Vagina (tissue), 2 donors: ENCODE measurements at regions not wholly inside any gene's neighbourhood (a gene's known extent, or its start where the extent isn't known, plus 50 kb on each side); places are given as distances from the start of the nearest gene placed in this dataset.

Experiments
- DNase-seq, 2 donors: peaks; one replicate each; pipeline ENCODE4 v3.0.0-alpha.2; 2017; ENCODE audit errors: extremely low spot score in 2 of 2
- H3K27ac ChIP-seq: fragments of 200-600 bp; sonication (generic); one replicate; pipeline ENCODE4 v1.5.1; 2019
- H3K27me3 ChIP-seq: fragments of 200-600 bp; sonication (generic); one replicate; pipeline ENCODE4 v1.5.1; 2019
- H3K36me3 ChIP-seq, 2 donors: fragments of 200-600 bp; sonication (generic); one replicate each; pipeline ENCODE4 v1.5.1; 2017 to 2019
- H3K4me1 ChIP-seq: fragments of 200-600 bp; sonication (generic); one replicate; pipeline ENCODE4 v1.5.1; 2019
- H3K4me3 ChIP-seq, 2 donors: fragments of 200-600 bp; sonication (generic); 1 replicate in 1 of 2; 2 replicates in 1 of 2; pipeline ENCODE4 v1.5.1; 2016 to 2019
- H3K9me3 ChIP-seq: fragments of 200-600 bp; sonication (generic); one replicate; pipeline ENCODE4 v1.5.1; 2019
- CTCF ChIP-seq, 3 experiments: fragments of 450-650 bp in 2 of 3; fragments of 200-600 bp in 1 of 3; sonication (generic) in 1 of 3; IDR thresholded peaks; one replicate each; pipeline ENCODE4 v1.5.1; 2017 to 2019; ENCODE audit warnings: antibody characterized with exemption in 3 of 3, mild to moderate bottlenecking in 2 of 3, moderate library complexity in 2 of 3
- POLR2A ChIP-seq, 2 donors: fragments of 450-650 bp; IDR thresholded peaks; one replicate each; pipeline ENCODE4 v1.6.1; 2017; ENCODE audit warnings: antibody characterized with exemption in 2 of 2, mild to moderate bottlenecking in 2 of 2, moderate library complexity in 2 of 2
- POLR2AphosphoS5 ChIP-seq, 2 donors: sonication (generic); formaldehyde crosslinking; IDR thresholded peaks; one replicate each; pipeline ENCODE4 v1.9.0; 2017; ENCODE audit warnings: antibody characterized with exemption in 2 of 2, mild to moderate bottlenecking in 2 of 2, low read depth in 1 of 2; ENCODE audit not compliant: insufficient read depth in 1 of 2
- intact Hi-C: fragments of 100-400 bp; cut with DNase I; formaldehyde crosslinking; loops from one replicate; pipeline ENCODE4 v1.15.1; 2023

- intact Hi-C loops = no loop called here
These were observed 118.5 kb upstream of the SERTM1 start for GRCh38 chr13:36555151-36555986.

GRCh38 chr13:36559375-36559774 lies 114.4 kb upstream of the SERTM1 start:
- intact Hi-C loops = no loop called here
- no peak for TF ChIP-seq CTCF (IDR thresholded peaks at IDR 0.05)
- no peak for TF ChIP-seq POLR2A (IDR thresholded peaks at IDR 0.05)
- TF ChIP-seq POLR2AphosphoS5 (IDR thresholded peaks at IDR 0.05; ENCODE audit: insufficient read depth in 1 of 2, low read depth in 1 of 2) = no peak

More at GRCh38 chr13:36555151-36555986, 118.5 kb upstream of the SERTM1 start:
- H3K9me3 ChIP-seq = no peaks in the 10 kb centered on the region
- TF ChIP-seq POLR2A (IDR thresholded peaks at IDR 0.05) (no peak), POLR2AphosphoS5 (IDR thresholded peaks at IDR 0.05; ENCODE audit: insufficient read depth in 1 of 2, low read depth in 1 of 2) (no peak), CTCF (IDR thresholded peaks at IDR 0.05) (no peak)
- no peaks in the 10 kb centered on the region for H3K4me1 ChIP-seq
- H3K27me3 ChIP-seq = no peaks in the 10 kb centered on the region
- DNase-seq = no peak
- no peak overlapping the region for H3K27ac ChIP-seq
- no peak overlapping the region for H3K4me3 ChIP-seq
- H3K36me3 ChIP-seq = no peaks in the 10 kb centered on the region

GRCh38 chr13:36567485-36567884 lies 106.3 kb upstream of the SERTM1 start:
- H3K4me1 ChIP-seq = no peaks in the 10 kb centered on the region
- DNase-seq = no peak

More at GRCh38 chr13:36559375-36559774, 114.4 kb upstream of the SERTM1 start:
- Histone ChIP-seq H3K36me3 (no peaks in the 10 kb centered on the region), H3K4me1 (no peaks in the 10 kb centered on the region), H3K4me3 (no peak overlapping the region), H3K27me3 (no peaks in the 10 kb centered on the region), H3K27ac (no peak overlapping the region), H3K9me3 (no peaks in the 10 kb centered on the region)
- no peak for DNase-seq

GRCh38 chr13:36570489-36570888 lies 103.3 kb upstream of the SERTM1 start:
- DNase-seq = no peak
- TF ChIP-seq POLR2A (IDR thresholded peaks at IDR 0.05) (no peak), POLR2AphosphoS5 (IDR thresholded peaks at IDR 0.05; ENCODE audit: insufficient read depth in 1 of 2, low read depth in 1 of 2) (no peak), CTCF (IDR thresholded peaks at IDR 0.05) (no peak)

More at GRCh38 chr13:36567485-36567884, 106.3 kb upstream of the SERTM1 start:
- H3K27ac ChIP-seq = no peak overlapping the region
- H3K4me3 ChIP-seq = no peak overlapping the region
- intact Hi-C loops = no loop called here
- H3K9me3 ChIP-seq = no peaks in the 10 kb centered on the region
- H3K36me3 ChIP-seq = no peaks in the 10 kb centered on the region
- TF ChIP-seq POLR2AphosphoS5 (IDR thresholded peaks at IDR 0.05; ENCODE audit: insufficient read depth in 1 of 2, low read depth in 1 of 2) = no peak
- TF ChIP-seq POLR2A (IDR thresholded peaks at IDR 0.05) = no peak
- H3K27me3 ChIP-seq = no peaks in the 10 kb centered on the region

GRCh38 chr13:36571444-36571843 lies 102.4 kb upstream of the SERTM1 start:
- TF ChIP-seq POLR2A (IDR thresholded peaks at IDR 0.05) (no peak), POLR2AphosphoS5 (IDR thresholded peaks at IDR 0.05; ENCODE audit: insufficient read depth in 1 of 2, low read depth in 1 of 2) (no peak), CTCF (IDR thresholded peaks at IDR 0.05) (no peak)
- intact Hi-C loops = no loop called here
- DNase-seq = no peak

More at GRCh38 chr13:36570489-36570888, 103.3 kb upstream of the SERTM1 start:
- H3K36me3 ChIP-seq = no peaks in the 10 kb centered on the region
- H3K9me3 ChIP-seq = no peaks in the 10 kb centered on the region
- H3K27ac ChIP-seq = no peak overlapping the region
- H3K4me3 ChIP-seq = no peak overlapping the region
- intact Hi-C loops = no loop called here
- no peaks in the 10 kb centered on the region for H3K27me3 ChIP-seq
- H3K4me1 ChIP-seq = no peaks in the 10 kb centered on the region

More at GRCh38 chr13:36571444-36571843, 102.4 kb upstream of the SERTM1 start:
- H3K4me3 ChIP-seq = no peak overlapping the region
- H3K9me3 ChIP-seq = no peaks in the 10 kb centered on the region
- no peaks in the 10 kb centered on the region for H3K4me1 ChIP-seq
- H3K36me3 ChIP-seq = no peaks in the 10 kb centered on the region
- no peaks in the 10 kb centered on the region for H3K27me3 ChIP-seq
- no peak overlapping the region for H3K27ac ChIP-seq
